Keratinocyte (primary cell): ENCODE measurements at regions not wholly inside any gene's neighbourhood (a gene's known extent, or its start where the extent isn't known, plus 50 kb on each side); places are given as distances from the start of the nearest gene placed in this dataset.

ENCODE experiments used
- EZH2 ChIP-seq: IDR thresholded peaks from one replicate; pipeline ENCODE4 v1.6.1; 2012; ENCODE audit warnings: inconsistent platforms, mild to moderate bottlenecking, low read length, moderate library complexity
- TF ChIP-seq, protein P1 (sequence below), 3 experiments: IDR thresholded peaks in 1 of 3; conservative IDR thresholded peaks in 1 of 3; optimal IDR thresholded peaks in 1 of 3; 2 replicates in 2 of 3; 3 replicates in 1 of 3; pipeline versions ENCODE3 to v1.5.1; 2011; ENCODE audit warnings: low read length in 3 of 3, mild to moderate bottlenecking in 3 of 3, moderate library complexity in 2 of 3, control low read depth in 1 of 3, inconsistent platforms in 1 of 3; ENCODE audit not compliant: insufficient read depth in 2 of 3; ENCODE audit errors: extremely low read depth in 1 of 3

DNA sequence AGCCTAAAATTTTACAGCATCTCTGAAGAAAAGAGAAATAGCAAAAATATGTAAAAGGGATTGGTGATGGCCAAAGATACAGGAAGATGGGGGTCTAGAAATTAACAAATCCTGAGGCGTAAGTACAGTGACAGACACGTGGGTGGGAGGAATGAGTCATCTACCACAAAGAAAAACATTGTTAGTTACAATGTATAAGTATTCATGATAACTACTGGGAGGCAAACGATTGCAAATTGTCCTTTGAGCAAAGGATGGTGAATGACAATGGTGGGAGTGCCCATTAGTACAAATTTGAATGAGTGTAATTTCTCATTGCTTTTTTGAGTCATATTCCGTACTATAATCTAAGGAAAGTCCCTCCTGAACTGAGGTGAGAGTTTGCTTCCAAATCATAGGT is 809.0 kb upstream of the FAM98A start:
- TF ChIP-seq, protein P1, sequence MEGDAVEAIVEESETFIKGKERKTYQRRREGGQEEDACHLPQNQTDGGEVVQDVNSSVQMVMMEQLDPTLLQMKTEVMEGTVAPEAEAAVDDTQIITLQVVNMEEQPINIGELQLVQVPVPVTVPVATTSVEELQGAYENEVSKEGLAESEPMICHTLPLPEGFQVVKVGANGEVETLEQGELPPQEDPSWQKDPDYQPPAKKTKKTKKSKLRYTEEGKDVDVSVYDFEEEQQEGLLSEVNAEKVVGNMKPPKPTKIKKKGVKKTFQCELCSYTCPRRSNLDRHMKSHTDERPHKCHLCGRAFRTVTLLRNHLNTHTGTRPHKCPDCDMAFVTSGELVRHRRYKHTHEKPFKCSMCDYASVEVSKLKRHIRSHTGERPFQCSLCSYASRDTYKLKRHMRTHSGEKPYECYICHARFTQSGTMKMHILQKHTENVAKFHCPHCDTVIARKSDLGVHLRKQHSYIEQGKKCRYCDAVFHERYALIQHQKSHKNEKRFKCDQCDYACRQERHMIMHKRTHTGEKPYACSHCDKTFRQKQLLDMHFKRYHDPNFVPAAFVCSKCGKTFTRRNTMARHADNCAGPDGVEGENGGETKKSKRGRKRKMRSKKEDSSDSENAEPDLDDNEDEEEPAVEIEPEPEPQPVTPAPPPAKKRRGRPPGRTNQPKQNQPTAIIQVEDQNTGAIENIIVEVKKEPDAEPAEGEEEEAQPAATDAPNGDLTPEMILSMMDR (optimal IDR thresholded peaks at IDR 0.05 in 1 of 3, IDR thresholded peaks at IDR 0.05 in 1 of 3, conservative IDR thresholded peaks at IDR 0.05 in 1 of 3; ENCODE audit: extremely low read depth in 1 of 3, insufficient read depth in 2 of 3, low read length in 3 of 3) = no peak
- no peak for TF ChIP-seq EZH2
